ENCODE measurements at regions not wholly inside any gene's neighbourhood (a gene's known extent, or its start where the extent isn't known, plus 50 kb on each side); places are given as distances from the start of the nearest gene placed in this dataset.

GRCh38 chr6:153644000-153644399 is 395.0 kb upstream of the OPRM1 start:
- TF ChIP-seq CTCF (conservative IDR thresholded peaks at IDR 0.05; ENCODE audit: low read depth, low read length) (no peak), CEBPB (IDR thresholded peaks at IDR 0.05; ENCODE audit: low read depth, low read length) (0 out of 2 replicates have a peak, but pooled peaks have one; percentile 4), POLR2A (IDR thresholded peaks at IDR 0.05; ENCODE audit: low read depth, low read length) (no peak), MAFK (IDR thresholded peaks at IDR 0.05; ENCODE audit: low read depth, low read length) (peak; percentile 39; the same call in 1 of the 2 replicates)
